AG08396 (cell line): ENCODE measurements at regions not wholly inside any gene's neighbourhood (a gene's known extent, or its start where the extent isn't known, plus 50 kb on each side); places are given as distances from the start of the nearest gene placed in this dataset.

Experiments used
- DNase-seq: peaks from one replicate; pipeline ENCODE4 v3.0.0; 2012; ENCODE audit warnings: low spot score, mixed read lengths

- no peak for DNase-seq
Measured at GRCh38 chr9:1757186-1757585, 258.0 kb upstream of the SMARCA2 start.

- no peak for DNase-seq
Measured at GRCh38 chr9:1759009-1759408, 256.1 kb upstream of the SMARCA2 start.

- no peak for DNase-seq
Measured at GRCh38 chr9:1759771-1760300, 255.3 kb upstream of the SMARCA2 start.

- DNase-seq, result no peak
Measured at GRCh38 chr9:1761807-1762206, 253.3 kb upstream of the SMARCA2 start.

GRCh38 chr9:1766042-1766441 lies 249.1 kb upstream of the SMARCA2 start:
- DNase-seq, result no peak

- DNase-seq, result no peak
Measured at GRCh38 chr9:1768561-1768960, 246.6 kb upstream of the SMARCA2 start.

GRCh38 chr9:1771094-1771789 lies 243.9 kb upstream of the SMARCA2 start:
- DNase-seq, result no peak

- no peak for DNase-seq
Measured at GRCh38 chr9:1775230-1775629, 239.9 kb upstream of the SMARCA2 start.

GRCh38 chr9:1776668-1777067 lies 238.5 kb upstream of the SMARCA2 start:
- DNase-seq, result no peak

- no peak for DNase-seq
Measured at GRCh38 chr9:1791191-1791590, 224.0 kb upstream of the SMARCA2 start.

- DNase-seq, result no peak
Measured at GRCh38 chr9:1794547-1795270, 220.4 kb upstream of the SMARCA2 start.

- DNase-seq, result no peak
Measured at GRCh38 chr9:1804128-1804865, 210.8 kb upstream of the SMARCA2 start.

GRCh38 chr9:1829719-1830118 lies 185.4 kb upstream of the SMARCA2 start:
- DNase-seq, result no peak

GRCh38 chr9:1832960-1833359 lies 182.2 kb upstream of the SMARCA2 start:
- DNase-seq, result no peak

GRCh38 chr9:1837453-1838084 lies 177.6 kb upstream of the SMARCA2 start:
- DNase-seq, result peak; percentile 10

- DNase-seq, result no peak
Measured at GRCh38 chr9:1839909-1840308, 175.2 kb upstream of the SMARCA2 start.

GRCh38 chr9:1845425-1845824 lies 169.7 kb upstream of the SMARCA2 start:
- no peak for DNase-seq

- DNase-seq, result no peak
Measured at GRCh38 chr9:1855726-1856125, 159.4 kb upstream of the SMARCA2 start.

GRCh38 chr9:1857808-1858207 lies 157.3 kb upstream of the SMARCA2 start:
- no peak for DNase-seq

GRCh38 chr9:1869843-1870242 lies 145.3 kb upstream of the SMARCA2 start:
- no peak for DNase-seq

GRCh38 chr9:1870915-1871314 lies 144.2 kb upstream of the SMARCA2 start:
- no peak for DNase-seq
